DOHH2 (cell line): ENCODE measurements at regions not wholly inside any gene's neighbourhood (a gene's known extent, or its start where the extent isn't known, plus 50 kb on each side); places are given as distances from the start of the nearest gene placed in this dataset.

Experiments
- H3F3A ChIP-seq: fragments of 200-600 bp; sonication (generic), shearing (Covaris generic); 2 replicates; pipeline ENCODE4 v1.6.0; 2016; ENCODE audit warnings: antibody characterized with exemption, mild to moderate bottlenecking; ENCODE audit not compliant: control insufficient read depth, insufficient read depth
- H3K27ac ChIP-seq: fragments of 200-600 bp; sonication (generic); 2 replicates; pipeline ENCODE4 v1.5.1; 2014; ENCODE audit warnings: low read depth, mild to moderate bottlenecking, low read length, moderate library complexity
- H3K27me3 ChIP-seq: fragments of 200-600 bp; sonication (generic); 2 replicates; pipeline ENCODE4 v1.6.1; 2014; ENCODE audit warnings: mild to moderate bottlenecking, low read length, mixed read lengths; ENCODE audit not compliant: control insufficient read depth
- H3K36me3 ChIP-seq: fragments of 200-600 bp; sonication (generic); 2 replicates; pipeline ENCODE4 v1.6.1; 2014; ENCODE audit warnings: mild to moderate bottlenecking, low read length, moderate library complexity, mixed read lengths; ENCODE audit not compliant: control insufficient read depth
- H3K4me1 ChIP-seq: fragments of 200-600 bp; sonication (generic); 2 replicates; pipeline ENCODE4 v1.6.1; 2014; ENCODE audit warnings: mild to moderate bottlenecking, low read length, mixed read lengths; ENCODE audit not compliant: control insufficient read depth
- H3K4me2 ChIP-seq: fragments of 200-600 bp; sonication (generic); 2 replicates; pipeline ENCODE4 v1.6.0; 2014; ENCODE audit warnings: mild to moderate bottlenecking, low read length, moderate library complexity
- H3K4me3 ChIP-seq: fragments of 200-600 bp; sonication (generic); 2 replicates; pipeline ENCODE4 v1.5.1; 2014; ENCODE audit warnings: mild to moderate bottlenecking, low read length, mixed read lengths
- H3K79me2 ChIP-seq: fragments of 200-600 bp; sonication (generic); 2 replicates; pipeline ENCODE4 v1.6.1; 2014; ENCODE audit warnings: mild to moderate bottlenecking, low read length, mixed read lengths; ENCODE audit not compliant: control insufficient read depth
- H3K9me2 ChIP-seq: fragments of 200-600 bp; sonication (generic); replicated peaks from 2 replicates; pipeline ENCODE4 v1.6.1; 2014; ENCODE audit warnings: mild to moderate bottlenecking, low read length, mixed read lengths; ENCODE audit not compliant: control insufficient read depth
- H3K9me3 ChIP-seq: fragments of 200-600 bp; sonication (generic); 2 replicates; pipeline ENCODE4 v1.6.1; 2014; ENCODE audit warnings: antibody characterized with exemption, low read length, mixed read lengths; ENCODE audit not compliant: control insufficient read depth, insufficient read depth
- H4K20me1 ChIP-seq: fragments of 200-600 bp; sonication (generic); 2 replicates; pipeline ENCODE4 v1.6.0; 2014; ENCODE audit warnings: low read depth, mild to moderate bottlenecking, antibody characterized with exemption, low read length, moderate library complexity; ENCODE audit not compliant: control insufficient read depth, insufficient read depth
- EZH2phosphoT487 ChIP-seq: fragments of 200-600 bp; sonication (generic); IDR thresholded peaks from 2 replicates; pipeline ENCODE4 v1.6.1; 2017; ENCODE audit warnings: borderline replicate concordance, mild to moderate bottlenecking, antibody characterized with exemption, low read length, moderate library complexity, mixed read lengths
- TF ChIP-seq, protein P1 (sequence below): fragments of 200-600 bp; sonication (generic); IDR thresholded peaks from one replicate; pipeline ENCODE4 v1.5.1; 2014; ENCODE audit warnings: antibody characterized with exemption, mild to moderate bottlenecking, low read depth, low read length; ENCODE audit not compliant: poor library complexity, severe bottlenecking

GRCh38 chr2:226211439-226211838 is 588.2 kb downstream of the IRS1 start:
- no peaks in the 10 kb centered on the region for H3K27me3 ChIP-seq
- no peak overlapping the region for H3K4me3 ChIP-seq
- 0 out of 2 replicates have a peak, but pooled peaks cover 3% of the 10 kb centered on the region for H3K4me1 ChIP-seq
- H4K20me1 ChIP-seq: no peaks in the 10 kb centered on the region
- H3K27ac ChIP-seq: no peak overlapping the region
- H3K9me2 ChIP-seq: no peaks in the 10 kb centered on the region
- no peaks in the 10 kb centered on the region for H3K9me3 ChIP-seq
- no peak overlapping the region for H3K4me2 ChIP-seq
- H3K79me2 ChIP-seq: no peaks in the 10 kb centered on the region
- TF ChIP-seq EZH2phosphoT487: no peak
- TF ChIP-seq, protein P1, sequence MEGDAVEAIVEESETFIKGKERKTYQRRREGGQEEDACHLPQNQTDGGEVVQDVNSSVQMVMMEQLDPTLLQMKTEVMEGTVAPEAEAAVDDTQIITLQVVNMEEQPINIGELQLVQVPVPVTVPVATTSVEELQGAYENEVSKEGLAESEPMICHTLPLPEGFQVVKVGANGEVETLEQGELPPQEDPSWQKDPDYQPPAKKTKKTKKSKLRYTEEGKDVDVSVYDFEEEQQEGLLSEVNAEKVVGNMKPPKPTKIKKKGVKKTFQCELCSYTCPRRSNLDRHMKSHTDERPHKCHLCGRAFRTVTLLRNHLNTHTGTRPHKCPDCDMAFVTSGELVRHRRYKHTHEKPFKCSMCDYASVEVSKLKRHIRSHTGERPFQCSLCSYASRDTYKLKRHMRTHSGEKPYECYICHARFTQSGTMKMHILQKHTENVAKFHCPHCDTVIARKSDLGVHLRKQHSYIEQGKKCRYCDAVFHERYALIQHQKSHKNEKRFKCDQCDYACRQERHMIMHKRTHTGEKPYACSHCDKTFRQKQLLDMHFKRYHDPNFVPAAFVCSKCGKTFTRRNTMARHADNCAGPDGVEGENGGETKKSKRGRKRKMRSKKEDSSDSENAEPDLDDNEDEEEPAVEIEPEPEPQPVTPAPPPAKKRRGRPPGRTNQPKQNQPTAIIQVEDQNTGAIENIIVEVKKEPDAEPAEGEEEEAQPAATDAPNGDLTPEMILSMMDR: no peak
- H3F3A ChIP-seq: no peaks in the 10 kb centered on the region
- H3K36me3 ChIP-seq: no peaks in the 10 kb centered on the region

DNA sequence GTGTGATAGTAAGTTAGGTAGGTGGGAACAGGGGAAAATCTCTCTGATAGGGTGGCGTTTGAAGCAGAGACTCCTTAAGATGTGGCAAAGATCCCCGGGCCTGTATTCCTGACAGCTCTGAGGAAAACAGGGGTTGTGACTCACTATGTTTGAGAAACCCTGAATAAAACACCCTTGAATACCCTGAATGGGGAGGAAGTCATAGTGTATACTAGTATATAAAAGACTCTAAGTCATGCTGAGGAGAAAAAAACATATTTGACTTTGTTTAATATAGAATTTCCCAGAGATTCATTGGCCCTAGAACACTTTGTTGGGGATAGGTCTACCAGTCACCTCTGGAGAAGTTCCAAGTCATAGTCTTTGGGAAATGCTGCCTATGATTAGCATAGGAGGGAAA is 590.9 kb downstream of the IRS1 start:
- no peaks in the 10 kb centered on the region for H3K27me3 ChIP-seq
- no peaks in the 10 kb centered on the region for H3K79me2 ChIP-seq
- no peak overlapping the region for H3K27ac ChIP-seq
- H3F3A ChIP-seq: no peaks in the 10 kb centered on the region
- H3K4me3 ChIP-seq: no peak overlapping the region
- H3K36me3 ChIP-seq: no peaks in the 10 kb centered on the region
- no peaks in the 10 kb centered on the region for H3K9me3 ChIP-seq
- H4K20me1 ChIP-seq: no peaks in the 10 kb centered on the region
- H3K4me1 ChIP-seq: peaks cover 8% of the 10 kb centered on the region
- TF ChIP-seq, protein P1: no peak
- TF ChIP-seq EZH2phosphoT487: no peak
- H3K4me2 ChIP-seq: no peak overlapping the region
- H3K9me2 ChIP-seq: no peaks in the 10 kb centered on the region

GRCh38 chr2:226207671-226208070 is 591.9 kb downstream of the IRS1 start:
- Histone ChIP-seq H3K36me3 (no peaks in the 10 kb centered on the region), H3K27me3 (no peaks in the 10 kb centered on the region), H3K4me2 (no peak overlapping the region), H3F3A (no peaks in the 10 kb centered on the region), H3K79me2 (no peaks in the 10 kb centered on the region), H3K9me3 (no peaks in the 10 kb centered on the region), H3K27ac (no peak overlapping the region), H3K9me2 (no peaks in the 10 kb centered on the region), H3K4me3 (no peak overlapping the region), H4K20me1 (no peaks in the 10 kb centered on the region), H3K4me1 (peaks cover 8% of the 10 kb centered on the region)
- no peak for TF ChIP-seq EZH2phosphoT487
- TF ChIP-seq, protein P1: no peak
